HCT116 (cell line): ENCODE measurements at regions not wholly inside any gene's neighbourhood (a gene's known extent, or its start where the extent isn't known, plus 50 kb on each side); places are given as distances from the start of the nearest gene placed in this dataset.

Experiments used
- ATAC-seq: fragments of 200-7000 bp; cut with Tn5 transposase; 2 replicates; pipeline ENCODE4 v1.9.1; 2020; ENCODE audit warnings: mild to moderate bottlenecking, moderate library complexity
- BruUV-seq: library from RNA; stranded (reverse); fragments of 400-500 nt; replicated peaks from 2 replicates; lab custom pipeline; 2021; lab: Mats Ljungman, UMichigan
- CTCF ChIA-PET: fragments of 300-600 bp; sonication (Branson Sonifier 250); formaldehyde crosslinking; loops from one replicate; lab custom pipeline; 2021; ENCODE audit warnings: antibody characterized with exemption; lab: Charles Lee
- POLR2A ChIA-PET: fragments of 300-600, 350-600 bp; sonication (Branson Sonifier 250); formaldehyde crosslinking; loops from one replicate; lab custom pipeline; 2021; ENCODE audit warnings: antibody characterized with exemption; lab: Charles Lee
- RAD21 ChIA-PET, 2 experiments: fragments of 300-600 bp; sonication (Branson Sonifier 250); formaldehyde crosslinking; loops; one replicate each; lab custom pipeline; 2023; ENCODE audit warnings: low total read pairs in 2 of 2; ENCODE audit not compliant: uncharacterized antibody in 2 of 2, unreplicated experiment in 2 of 2, low non-redundant PET in 1 of 2; lab: Charles Lee
- DNase-seq: peaks from one replicate; pipeline ENCODE4 v3.0.0-alpha.2; 2010; ENCODE audit warnings: low read depth, low spot score
- H2AFZ ChIP-seq: fragments of 200-600 bp; shearing (Covaris generic), sonication (generic); 2 replicates; pipeline ENCODE4 v1.6.1; 2017; ENCODE audit warnings: low read depth, mixed run types, mixed read lengths, antibody characterized with exemption, low read length; ENCODE audit not compliant: poor library complexity, severe bottlenecking
- H3K27ac ChIP-seq: 2 replicates; pipeline ENCODE4 v1.5.1; 2012; ENCODE audit warnings: low read depth, low read length
- H3K27me3 ChIP-seq: fragments of 200-600 bp; sonication (generic); 2 replicates; pipeline ENCODE4 v1.6.1; 2016; ENCODE audit warnings: mixed run types, low read length, mixed read lengths; ENCODE audit not compliant: insufficient read depth
- H3K36me3 ChIP-seq, 2 experiments: fragments of 200-500 bp in 1 of 2; fragments of 200-600 bp in 1 of 2; sonication (Bioruptor generic) in 1 of 2; sonication (generic) in 1 of 2; 2 replicates each; pipeline versions ENCODE4 v1.5.1 to v1.6.1; 2014 to 2016; ENCODE audit warnings: low read length in 2 of 2, inconsistent platforms in 1 of 2, mixed read lengths in 1 of 2, mixed run types in 1 of 2; ENCODE audit not compliant: insufficient read depth in 2 of 2, control insufficient read depth in 1 of 2
- H3K4me1 ChIP-seq, 2 experiments: fragments of 200-600 bp in 1 of 2; sonication (generic) in 1 of 2; 2 replicates each; pipeline versions ENCODE4 v1.5.1 to v1.6.1; 2012 to 2017; ENCODE audit warnings: low read length in 2 of 2, inconsistent platforms in 1 of 2, mild to moderate bottlenecking in 1 of 2, mixed read lengths in 1 of 2, mixed run types in 1 of 2, moderate library complexity in 1 of 2; ENCODE audit not compliant: insufficient read depth in 2 of 2, control insufficient read depth in 1 of 2
- H3K4me2 ChIP-seq: fragments of 200-600 bp; sonication (generic); 2 replicates; pipeline ENCODE4 v1.6.1; 2017; ENCODE audit warnings: mixed run types, low read length, mixed read lengths
- H3K4me3 ChIP-seq, 2 experiments: fragments of 200-600 bp in 1 of 2; sonication (generic) in 1 of 2; replicated peaks in 1 of 2; 2 replicates each; pipeline ENCODE4 v1.5.1; 2011 to 2016; ENCODE audit warnings: low read length in 2 of 2, control low read depth in 1 of 2, low read depth in 1 of 2, mild to moderate bottlenecking in 1 of 2, mixed read lengths in 1 of 2, mixed run types in 1 of 2
- H3K79me2 ChIP-seq: fragments of 200-600 bp; sonication (generic); 2 replicates; pipeline ENCODE4 v1.6.1; 2017; ENCODE audit warnings: mild to moderate bottlenecking, mixed run types, low read length, moderate library complexity, mixed read lengths; ENCODE audit not compliant: insufficient read depth
- H3K9ac ChIP-seq: fragments of 200-600 bp; sonication (generic); 2 replicates; pipeline ENCODE4 v1.6.1; 2016; ENCODE audit warnings: low read length, mixed read lengths
- H3K9me2 ChIP-seq: fragments of 200-600 bp; sonication (generic), shearing (Covaris generic); 2 replicates; pipeline ENCODE4 v1.6.1; 2017; ENCODE audit warnings: mixed run types, mild to moderate bottlenecking, moderate library complexity; ENCODE audit not compliant: insufficient read depth
- H3K9me3 ChIP-seq, 2 experiments: fragments of 200-500 bp in 1 of 2; fragments of 200-600 bp in 1 of 2; sonication (Bioruptor generic) in 1 of 2; sonication (generic) in 1 of 2; 2 replicates each; pipeline ENCODE4 v1.6.1; 2014 to 2017; ENCODE audit warnings: low read length in 2 of 2, mixed read lengths in 2 of 2, inconsistent platforms in 1 of 2, low read depth in 1 of 2, mild to moderate bottlenecking in 1 of 2, mixed run types in 1 of 2, moderate library complexity in 1 of 2; ENCODE audit not compliant: control insufficient read depth in 1 of 2, insufficient read depth in 1 of 2
- H4K20me1 ChIP-seq: fragments of 200-600 bp; sonication (generic), shearing (Covaris generic); 2 replicates; pipeline ENCODE4 v1.6.1; 2017; ENCODE audit warnings: mixed run types, mild to moderate bottlenecking, moderate library complexity; ENCODE audit not compliant: insufficient read depth
- CBX3 ChIP-seq: IDR thresholded peaks from 2 replicates; pipeline ENCODE4 v1.6.1; 2012; ENCODE audit warnings: low read depth
- CEBPB ChIP-seq: IDR thresholded peaks from 2 replicates; pipeline ENCODE4 v1.6.1; 2012; ENCODE audit warnings: low read depth
- CTCF ChIP-seq, 3 experiments: fragments of 200-600 bp in 1 of 3; sonication (generic) in 1 of 3; IDR thresholded peaks in 2 of 3; conservative IDR thresholded peaks in 1 of 3; 2 replicates each; pipeline ENCODE4 v1.5.1; 2012 to 2017; ENCODE audit warnings: low read depth in 2 of 3, low read length in 2 of 3, antibody characterized with exemption in 1 of 3, borderline replicate concordance in 1 of 3, control low read depth in 1 of 3, mild to moderate bottlenecking in 1 of 3, mixed read lengths in 1 of 3, mixed run types in 1 of 3, moderate library complexity in 1 of 3; ENCODE audit not compliant: insufficient read depth in 1 of 3
- EZH2 ChIP-seq: fragments of 200-600 bp; sonication (generic); IDR thresholded peaks from 2 replicates; pipeline ENCODE4 v1.6.1; 2017; ENCODE audit warnings: antibody characterized with exemption, mixed run types
- EZH2phosphoT487 ChIP-seq: fragments of 200-600 bp; IDR thresholded peaks from 2 replicates; pipeline ENCODE4 v1.6.1; 2018; ENCODE audit warnings: antibody characterized with exemption, borderline replicate concordance
- MAX ChIP-seq: IDR thresholded peaks from 2 replicates; pipeline ENCODE4 v1.6.1; 2012
- SP1 ChIP-seq: IDR thresholded peaks from 2 replicates; pipeline ENCODE4 v1.6.1; 2012; ENCODE audit warnings: low read depth
- intact Hi-C: fragments of 100-400 bp; cut with micrococcal nuclease; formaldehyde crosslinking; loops from 2 replicates; pipeline ENCODE4 v1.10.0; 2022
- TF ChIP-seq, protein P1 (sequence below): IDR thresholded peaks from 2 replicates; pipeline ENCODE4 v1.6.1; 2012; ENCODE audit warnings: low read depth

DNA sequence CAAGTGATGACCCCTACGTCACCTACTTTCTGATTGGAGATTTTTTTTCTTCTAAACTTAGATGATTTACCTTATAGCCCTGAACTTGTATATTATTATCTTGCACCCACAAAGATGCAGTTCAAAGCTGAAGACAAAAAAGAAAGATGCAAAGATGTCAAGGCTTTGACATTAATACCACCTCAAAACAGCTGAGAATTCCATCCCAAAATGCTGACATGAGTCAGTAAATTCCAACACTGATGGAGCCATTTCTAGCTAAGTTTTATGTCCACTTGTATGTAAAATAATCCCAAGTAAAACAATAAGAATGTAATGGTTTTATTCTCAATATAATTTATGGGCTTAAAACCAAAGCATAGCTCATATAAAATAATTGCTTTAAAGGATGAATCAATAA is 91.5 kb upstream of the CDH9 start:
- DNase-seq = no peak
- H3K9ac ChIP-seq = no peak overlapping the region
- no peak overlapping the region for H3K4me2 ChIP-seq
- H3K4me1 ChIP-seq = no peaks in the 10 kb centered on the region
- CTCF ChIA-PET = no interaction called here
- RAD21 ChIA-PET = no interaction called here
- no peaks in the 10 kb centered on the region for H3K79me2 ChIP-seq
- H3K9me2 ChIP-seq = no peaks in the 10 kb centered on the region
- no TSS peak for BruUV-seq
- no peak overlapping the region for H2AFZ ChIP-seq
- TF ChIP-seq CBX3 (no peak), MAX (no peak), EZH2phosphoT487 (no peak), EZH2 (no peak), SP1 (no peak), CTCF (IDR thresholded peaks at IDR 0.05 in 2 of 3, conservative IDR thresholded peaks at IDR 0.05 in 1 of 3; ENCODE audit: borderline replicate concordance in 1 of 3, insufficient read depth in 1 of 3, low read depth in 2 of 3, low read length in 2 of 3) (no peak), CEBPB (no peak)
- TF ChIP-seq, protein P1, sequence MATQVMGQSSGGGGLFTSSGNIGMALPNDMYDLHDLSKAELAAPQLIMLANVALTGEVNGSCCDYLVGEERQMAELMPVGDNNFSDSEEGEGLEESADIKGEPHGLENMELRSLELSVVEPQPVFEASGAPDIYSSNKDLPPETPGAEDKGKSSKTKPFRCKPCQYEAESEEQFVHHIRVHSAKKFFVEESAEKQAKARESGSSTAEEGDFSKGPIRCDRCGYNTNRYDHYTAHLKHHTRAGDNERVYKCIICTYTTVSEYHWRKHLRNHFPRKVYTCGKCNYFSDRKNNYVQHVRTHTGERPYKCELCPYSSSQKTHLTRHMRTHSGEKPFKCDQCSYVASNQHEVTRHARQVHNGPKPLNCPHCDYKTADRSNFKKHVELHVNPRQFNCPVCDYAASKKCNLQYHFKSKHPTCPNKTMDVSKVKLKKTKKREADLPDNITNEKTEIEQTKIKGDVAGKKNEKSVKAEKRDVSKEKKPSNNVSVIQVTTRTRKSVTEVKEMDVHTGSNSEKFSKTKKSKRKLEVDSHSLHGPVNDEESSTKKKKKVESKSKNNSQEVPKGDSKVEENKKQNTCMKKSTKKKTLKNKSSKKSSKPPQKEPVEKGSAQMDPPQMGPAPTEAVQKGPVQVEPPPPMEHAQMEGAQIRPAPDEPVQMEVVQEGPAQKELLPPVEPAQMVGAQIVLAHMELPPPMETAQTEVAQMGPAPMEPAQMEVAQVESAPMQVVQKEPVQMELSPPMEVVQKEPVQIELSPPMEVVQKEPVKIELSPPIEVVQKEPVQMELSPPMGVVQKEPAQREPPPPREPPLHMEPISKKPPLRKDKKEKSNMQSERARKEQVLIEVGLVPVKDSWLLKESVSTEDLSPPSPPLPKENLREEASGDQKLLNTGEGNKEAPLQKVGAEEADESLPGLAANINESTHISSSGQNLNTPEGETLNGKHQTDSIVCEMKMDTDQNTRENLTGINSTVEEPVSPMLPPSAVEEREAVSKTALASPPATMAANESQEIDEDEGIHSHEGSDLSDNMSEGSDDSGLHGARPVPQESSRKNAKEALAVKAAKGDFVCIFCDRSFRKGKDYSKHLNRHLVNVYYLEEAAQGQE = no peak
- no peak for ATAC-seq
- intact Hi-C loops = no loop called here
- no peaks in the 10 kb centered on the region for H3K36me3 ChIP-seq
- no peaks in the 10 kb centered on the region for H3K27me3 ChIP-seq
- peaks cover 0 to 10% of the 10 kb centered on the region in 2 experiments; a peak in 3 of 4 replicates for H3K9me3 ChIP-seq
- H3K4me3 ChIP-seq = no peak overlapping the region
- no peak overlapping the region for H3K27ac ChIP-seq
- POLR2A ChIA-PET = no interaction called here
- no peaks in the 10 kb centered on the region for H4K20me1 ChIP-seq
